ENCODE measurements at regions not wholly inside any gene's neighbourhood (a gene's known extent, or its start where the extent isn't known, plus 50 kb on each side); places are given as distances from the start of the nearest gene placed in this dataset.

DNA sequence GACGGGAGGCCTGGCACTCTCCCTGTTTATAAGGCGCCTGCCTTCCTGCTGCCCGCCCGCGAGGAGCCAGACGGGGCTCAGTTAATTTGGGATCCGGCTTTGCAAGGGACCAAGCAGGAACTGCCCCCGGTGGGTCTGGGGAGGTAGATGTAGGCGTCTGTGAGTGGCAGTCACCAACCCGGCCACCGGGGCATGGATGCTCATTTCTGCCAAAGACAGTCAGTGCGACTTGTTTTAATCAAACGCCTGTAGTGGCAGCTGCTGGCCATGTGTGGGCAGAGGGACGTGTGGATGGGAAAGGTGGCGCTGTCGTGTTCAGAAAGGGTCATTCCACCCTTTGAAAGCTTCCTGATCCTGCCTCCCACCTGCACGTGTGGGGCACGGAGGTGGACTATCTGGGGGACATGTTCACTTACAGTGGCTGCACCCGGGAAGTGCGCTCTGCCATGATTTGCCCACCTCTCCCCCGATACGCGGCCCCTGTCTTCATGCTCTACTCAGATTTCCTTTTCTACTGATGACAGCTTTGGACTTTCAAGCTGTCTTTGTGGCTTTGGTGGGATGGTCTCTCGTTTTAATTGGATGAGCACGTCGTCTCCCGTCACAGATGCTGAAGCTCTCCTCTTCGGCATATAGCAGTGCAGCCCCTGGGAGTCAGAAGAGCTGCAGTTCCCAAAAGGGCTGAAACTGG is 60.3 kb upstream of the CIBAR2 start:
- Histone ChIP-seq H3K4me1 (ENCODE audit: insufficient read depth, low read length) (peaks cover 10% of the 10 kb centered on the region; the same call in 1 of the 2 replicates), H3K4ac (ENCODE audit: low read depth, low read length) (no peak overlapping the region), H2BK20ac (ENCODE audit: low read depth, low read length, poor library complexity, severe bottlenecking) (no peak overlapping the region), H3K79me1 (ENCODE audit: insufficient read depth, low read depth, low read length, poor library complexity, severe bottlenecking) (no peaks in the 10 kb centered on the region), H4K20me1 (ENCODE audit: control insufficient read depth, insufficient read depth, insufficient read length) (no peaks in the 10 kb centered on the region), H2BK15ac (ENCODE audit: low read depth, low read length) (no peak overlapping the region), H3K23ac (ENCODE audit: insufficient read length, low read depth, low read length) (no peak overlapping the region), H3K79me2 (ENCODE audit: insufficient read depth, low read length) (peaks cover 3% of the 10 kb centered on the region; the same call in 1 of the 2 replicates), H4K91ac (ENCODE audit: insufficient read length, low read depth, low read length) (no peak overlapping the region), H3K9me3 (ENCODE audit: control insufficient read depth, low read depth, low read length) (no peaks in the 10 kb centered on the region), H3K23me2 (ENCODE audit: insufficient read length, low read depth, low read length, poor library complexity, severe bottlenecking) (peaks cover 4% of the 10 kb centered on the region), H3K9ac (ENCODE audit: extremely low read depth, insufficient read length, low read length) (no peak overlapping the region), H3K18ac (ENCODE audit: insufficient read length, low read depth, low read length) (no peak overlapping the region), H2AK5ac (ENCODE audit: insufficient read length, low read length) (no peak overlapping the region), H4K8ac (replicated peaks; ENCODE audit: insufficient read length, low read depth, low read length) (no peak overlapping the region), H2AFZ (ENCODE audit: low read length) (no peak overlapping the region), H2BK120ac (ENCODE audit: low read depth, low read length, poor library complexity, severe bottlenecking) (no peak overlapping the region), H4K5ac (ENCODE audit: insufficient read length, low read depth, low read length) (no peak overlapping the region), H3K14ac (ENCODE audit: insufficient read depth, low read length) (no peak overlapping the region), H2BK12ac (ENCODE audit: insufficient read length, low read depth, low read length) (no peak overlapping the region), H3K56ac (ENCODE audit: insufficient read length, low read depth, low read length) (no peak overlapping the region), H2BK5ac (ENCODE audit: insufficient read length, low read length) (no peak overlapping the region), H3K27ac (ENCODE audit: insufficient read length, low read depth, low read length) (no peak overlapping the region), H3T11ph (ENCODE audit: low read length) (no peak overlapping the region), H3K4me2 (ENCODE audit: insufficient read depth, insufficient read length, low read length) (peak overlapping the region; percentile 19), H3K27me3 (ENCODE audit: insufficient read depth, low read length) (no peaks in the 10 kb centered on the region; the same call in 1 of the 2 replicates)
- TF ChIP-seq, protein P1, sequence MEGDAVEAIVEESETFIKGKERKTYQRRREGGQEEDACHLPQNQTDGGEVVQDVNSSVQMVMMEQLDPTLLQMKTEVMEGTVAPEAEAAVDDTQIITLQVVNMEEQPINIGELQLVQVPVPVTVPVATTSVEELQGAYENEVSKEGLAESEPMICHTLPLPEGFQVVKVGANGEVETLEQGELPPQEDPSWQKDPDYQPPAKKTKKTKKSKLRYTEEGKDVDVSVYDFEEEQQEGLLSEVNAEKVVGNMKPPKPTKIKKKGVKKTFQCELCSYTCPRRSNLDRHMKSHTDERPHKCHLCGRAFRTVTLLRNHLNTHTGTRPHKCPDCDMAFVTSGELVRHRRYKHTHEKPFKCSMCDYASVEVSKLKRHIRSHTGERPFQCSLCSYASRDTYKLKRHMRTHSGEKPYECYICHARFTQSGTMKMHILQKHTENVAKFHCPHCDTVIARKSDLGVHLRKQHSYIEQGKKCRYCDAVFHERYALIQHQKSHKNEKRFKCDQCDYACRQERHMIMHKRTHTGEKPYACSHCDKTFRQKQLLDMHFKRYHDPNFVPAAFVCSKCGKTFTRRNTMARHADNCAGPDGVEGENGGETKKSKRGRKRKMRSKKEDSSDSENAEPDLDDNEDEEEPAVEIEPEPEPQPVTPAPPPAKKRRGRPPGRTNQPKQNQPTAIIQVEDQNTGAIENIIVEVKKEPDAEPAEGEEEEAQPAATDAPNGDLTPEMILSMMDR (conservative IDR thresholded peaks at IDR 0.05), result peak; percentile 65
- peaks cover 4 to 8% (median 8%) of the 10 kb centered on the region in 3 experiments; a peak in 5 of 7 replicates for H3K36me3 Mint-ChIP-seq (ENCODE audit: insufficient read depth in 1 of 3, low read depth in 3 of 3)
- H3K4me3 Mint-ChIP-seq, result peak overlapping the region; percentile 40 to 71
- H3K4me1 Mint-ChIP-seq, result peaks cover 48 to 71% of the 10 kb centered on the region in 2 experiments
- no peaks in the 10 kb centered on the region; a peak in 1 of 5 replicates for H3K9me3 Mint-ChIP-seq
- WGBS (ENCODE audit: extremely low coverage, insufficient read length, low lambda C conversion rate), result no CpG with 5 or more reads among the region's 28 CpGs
- peaks cover 28% of the 10 kb centered on the region for H3K27me3 Mint-ChIP-seq (ENCODE audit: low read depth)
- peak overlapping the region in 1 of 3 experiments; percentile 18; a peak in 1 of 7 replicates for H3K27ac Mint-ChIP-seq
- DNase-seq, result peak; percentile 70

All from H9 (cell line).